Transverse colon (tissue), 4 donors: ENCODE measurements at regions not wholly inside any gene's neighbourhood (a gene's known extent, or its start where the extent isn't known, plus 50 kb on each side); places are given as distances from the start of the nearest gene placed in this dataset.

Experiments
- DNase-seq: peaks from one replicate; pipeline ENCODE4 v3.0.0-alpha.2; 2019
- H3K27ac ChIP-seq, 4 donors: fragments of 200-600 bp; sonication (generic); 2 replicates each; pipeline ENCODE4 v1.5.1; 2016 to 2018; ENCODE audit warnings: inconsistent platforms in 4 of 4
- H3K27me3 ChIP-seq: fragments of 200-600 bp; sonication (generic); 2 replicates; pipeline ENCODE4 v1.5.1; 2017; ENCODE audit warnings: inconsistent platforms
- H3K36me3 ChIP-seq, 4 donors: fragments of 200-600 bp; sonication (generic); 2 replicates each; pipeline ENCODE4 v1.5.1; 2017 to 2019; ENCODE audit warnings: inconsistent platforms in 4 of 4
- H3K4me1 ChIP-seq, 4 donors: fragments of 200-600 bp; sonication (generic); 2 replicates each; pipeline ENCODE4 v1.5.1; 2017 to 2020; ENCODE audit warnings: inconsistent platforms in 4 of 4
- H3K4me3 ChIP-seq, 4 donors: fragments of 200-600 bp; sonication (generic); 1 replicate in 1 of 4; 2 replicates in 3 of 4; pipeline versions ENCODE4 v1.5.1 to v1.6.1; 2017 to 2019; ENCODE audit warnings: inconsistent platforms in 4 of 4
- H3K9me3 ChIP-seq, 2 donors: fragments of 200-600 bp; sonication (generic); 2 replicates each; pipeline ENCODE4 v1.5.1; 2017 to 2019; ENCODE audit warnings: inconsistent platforms in 2 of 2
- CTCF ChIP-seq, 5 experiments: fragments of 200-600 bp in 3 of 5; fragments of 450-650 bp in 2 of 5; sonication (generic) in 3 of 5; IDR thresholded peaks; 1 replicate in 2 of 5; 2 replicates in 3 of 5; pipeline ENCODE4 v1.5.1; 2016 to 2017; ENCODE audit warnings: antibody characterized with exemption in 5 of 5, inconsistent platforms in 3 of 5, mild to moderate bottlenecking in 2 of 5, moderate library complexity in 1 of 5
- EP300 ChIP-seq: sonication (generic); formaldehyde crosslinking; IDR thresholded peaks from one replicate; pipeline ENCODE4 v1.6.1; 2017; ENCODE audit warnings: antibody characterized with exemption, low read depth
- POLR2A ChIP-seq: fragments of 450-650 bp; IDR thresholded peaks from one replicate; pipeline ENCODE4 v1.6.1; 2016; ENCODE audit warnings: antibody characterized with exemption, mild to moderate bottlenecking, moderate library complexity
- POLR2AphosphoS5 ChIP-seq, 3 donors: sonication (generic); formaldehyde crosslinking; IDR thresholded peaks; one replicate each; pipeline ENCODE4 v1.6.1; 2016; ENCODE audit warnings: antibody characterized with exemption in 3 of 3
- WGBS, 2 donors: methylation state at CpG; one replicate each; pipeline ENCODE4 v1.1.5; 2018; ENCODE audit warnings: low coverage in 1 of 2; 5-methylcytosine and 5-hydroxymethylcytosine counted together
- in situ Hi-C, 4 donors: fragments of 200-750 bp; cut with MboI; loops; one replicate each; pipeline versions ENCODE4 v1.15.0 to v1.15.1; 2017; ENCODE audit warnings: low sequenced_read_pairs in 3 of 4, low pct_ligation_motif_present in 1 of 4, low pct_unique_long_range_greater_than_20kb in 1 of 4
- intact Hi-C: fragments of 100-400 bp; cut with DNase I; formaldehyde crosslinking; loops from one replicate; pipeline ENCODE4 v1.15.1; 2023; ENCODE audit warnings: low total_unique reads

- TF ChIP-seq POLR2A (no peak), POLR2AphosphoS5 (IDR thresholded peaks at IDR 0.05) (no peak)
- in situ Hi-C loops (no loop called here), intact Hi-C loops (no loop called here)
- no peaks in the 10 kb centered on the region for H3K27me3 ChIP-seq
- no peak overlapping the region for H3K27ac ChIP-seq
- H3K4me1 ChIP-seq: no peaks in the 10 kb centered on the region
- H3K4me3 ChIP-seq: no peak overlapping the region
- no peak for DNase-seq
- peaks cover 0 to 6% of the 10 kb centered on the region in 2 donors for H3K9me3 ChIP-seq
- no peaks in the 10 kb centered on the region for H3K36me3 ChIP-seq
These were observed 151.2 kb upstream of the KIF2A start for GRCh38 chr5:62154758-62155157.

GRCh38 chr5:62155988-62156387 is 150.0 kb upstream of the KIF2A start:
- Histone ChIP-seq H3K4me1 (no peaks in the 10 kb centered on the region), H3K9me3 (peaks cover 0 to 6% of the 10 kb centered on the region in 2 donors), H3K27me3 (no peaks in the 10 kb centered on the region), H3K27ac (no peak overlapping the region), H3K4me3 (no peak overlapping the region), H3K36me3 (no peaks in the 10 kb centered on the region)
- intact Hi-C loops (no loop called here), in situ Hi-C loops (no loop called here)
- no peak for TF ChIP-seq POLR2AphosphoS5 (IDR thresholded peaks at IDR 0.05)
- no peak for TF ChIP-seq CTCF (IDR thresholded peaks at IDR 0.05)
- WGBS, 2 donors: 33 to 49% methylated on average over 3 of the region's 3 CpGs
- DNase-seq: no peak

- in situ Hi-C loops (no loop called here), intact Hi-C loops (no loop called here)
- no peak for DNase-seq
- Histone ChIP-seq H3K4me1 (no peaks in the 10 kb centered on the region), H3K36me3 (no peaks in the 10 kb centered on the region), H3K27ac (no peak overlapping the region), H3K27me3 (no peaks in the 10 kb centered on the region), H3K4me3 (no peak overlapping the region), H3K9me3 (no peaks in the 10 kb centered on the region)
- TF ChIP-seq POLR2AphosphoS5 (IDR thresholded peaks at IDR 0.05): no peak
- TF ChIP-seq EP300: no peak
- no peak for TF ChIP-seq CTCF (IDR thresholded peaks at IDR 0.05)
- no peak for TF ChIP-seq POLR2A
- WGBS, 2 donors: 58 to 85% methylated on average over 2 to 3 of the region's 3 CpGs
These were observed 138.4 kb upstream of the KIF2A start for GRCh38 chr5:62167561-62168057.

GRCh38 chr5:62168506-62169281 is 137.3 kb upstream of the KIF2A start:
- Histone ChIP-seq H3K9me3 (no peaks in the 10 kb centered on the region), H3K27ac (no peak overlapping the region), H3K4me1 (no peaks in the 10 kb centered on the region), H3K4me3 (no peak overlapping the region), H3K36me3 (no peaks in the 10 kb centered on the region), H3K27me3 (no peaks in the 10 kb centered on the region)
- intact Hi-C loops (no loop called here), in situ Hi-C loops (no loop called here)
- no peak for DNase-seq
- no peak for TF ChIP-seq CTCF (IDR thresholded peaks at IDR 0.05)
- TF ChIP-seq POLR2A: no peak
- no peak for TF ChIP-seq POLR2AphosphoS5 (IDR thresholded peaks at IDR 0.05)
- TF ChIP-seq EP300: no peak
- WGBS, 2 donors: 26 to 61% methylated on average over 3 to 7 of the region's 7 CpGs

- no peaks in the 10 kb centered on the region for H3K27me3 ChIP-seq
- H3K36me3 ChIP-seq: no peaks in the 10 kb centered on the region
- in situ Hi-C loops (no loop called here), intact Hi-C loops (no loop called here)
- H3K4me1 ChIP-seq: no peaks in the 10 kb centered on the region
- TF ChIP-seq CTCF (IDR thresholded peaks at IDR 0.05): no peak
- no peak for TF ChIP-seq EP300
- no peak for TF ChIP-seq POLR2AphosphoS5 (IDR thresholded peaks at IDR 0.05)
- TF ChIP-seq POLR2A: no peak
- no peak for DNase-seq
- WGBS, 2 donors: 74 to 77% methylated on average over 5 of the region's 5 CpGs
- H3K27ac ChIP-seq: no peak overlapping the region
- no peaks in the 10 kb centered on the region for H3K9me3 ChIP-seq
- H3K4me3 ChIP-seq: no peak overlapping the region
These were observed 127.7 kb upstream of the KIF2A start for GRCh38 chr5:62178258-62178657.
